ENCODE measurements at regions not wholly inside any gene's neighbourhood (a gene's known extent, or its start where the extent isn't known, plus 50 kb on each side); places are given as distances from the start of the nearest gene placed in this dataset.

DNA sequence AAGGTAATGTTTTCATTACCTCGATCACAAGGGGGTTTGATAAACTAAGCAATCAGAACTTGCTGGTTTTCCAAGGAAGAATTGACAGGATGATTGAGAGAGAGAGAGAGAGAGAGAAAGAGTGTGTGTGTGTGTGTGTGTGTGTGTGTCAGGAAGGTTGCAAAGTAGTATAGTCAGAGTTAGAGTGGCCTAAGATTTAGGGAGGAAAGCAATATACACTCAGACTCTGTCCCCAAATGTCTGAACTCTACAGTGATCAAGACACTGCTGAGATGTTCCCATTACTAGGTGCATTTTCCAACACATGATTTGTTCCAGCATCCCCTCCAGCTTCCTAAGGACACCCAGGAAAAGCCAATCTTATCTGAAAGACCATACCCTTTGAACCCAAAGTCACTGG, 1074.1 kb downstream of the BCL11B start:
- H3K9me3 Mint-ChIP-seq, result no peaks in the 10 kb centered on the region
- no peak for TF ChIP-seq CTCF (conservative IDR thresholded peaks at IDR 0.05)
- H3K27me3 Mint-ChIP-seq (ENCODE audit: insufficient read depth), result peaks cover 3% of the 10 kb centered on the region
- Histone ChIP-seq H3K27ac (ENCODE audit: low read depth, low read length) (no peak overlapping the region), H3K9me3 (ENCODE audit: control insufficient read depth, low read length) (no peaks in the 10 kb centered on the region), H3K4me1 (ENCODE audit: control insufficient read depth, insufficient read depth, low read length) (no peaks in the 10 kb centered on the region), H3K9ac (ENCODE audit: extremely low read depth, low read length, poor library complexity, severe bottlenecking) (no peak overlapping the region), H3K36me3 (ENCODE audit: control insufficient read depth, insufficient read depth, low read length) (no peaks in the 10 kb centered on the region), H3K27me3 (ENCODE audit: control insufficient read depth, insufficient read depth, low read length, poor library complexity, severe bottlenecking) (peaks cover 4% of the 10 kb centered on the region), H3K4me3 (ENCODE audit: low read length) (no peak overlapping the region)
- 80 to 90% methylated on average over 1 of the region's 1 CpG for WGBS, 2 experiments (ENCODE audit: insufficient coverage in 1 of 2, insufficient read length in 1 of 2)
- peaks cover 7% of the 10 kb centered on the region for H3K4me1 Mint-ChIP-seq
- H3K4me3 Mint-ChIP-seq, result no peak overlapping the region
- DNase-seq, result no peak
- no peak overlapping the region for H3K27ac Mint-ChIP-seq
- no peaks in the 10 kb centered on the region for H3K36me3 Mint-ChIP-seq (ENCODE audit: low read depth)

- Histone ChIP-seq H3K4me1 (ENCODE audit: control insufficient read depth, insufficient read depth, low read length) (no peaks in the 10 kb centered on the region), H3K4me3 (ENCODE audit: low read length) (no peak overlapping the region), H3K27me3 (ENCODE audit: control insufficient read depth, insufficient read depth, low read length, poor library complexity, severe bottlenecking) (peaks cover 4% of the 10 kb centered on the region), H3K9ac (ENCODE audit: extremely low read depth, low read length, poor library complexity, severe bottlenecking) (no peak overlapping the region), H3K9me3 (ENCODE audit: control insufficient read depth, low read length) (no peaks in the 10 kb centered on the region), H3K27ac (ENCODE audit: low read depth, low read length) (no peak overlapping the region), H3K36me3 (ENCODE audit: control insufficient read depth, insufficient read depth, low read length) (no peaks in the 10 kb centered on the region)
- H3K27ac Mint-ChIP-seq, result no peak overlapping the region
- no peak for TF ChIP-seq CTCF (conservative IDR thresholded peaks at IDR 0.05)
- no peaks in the 10 kb centered on the region for H3K9me3 Mint-ChIP-seq
- DNase-seq, result no peak
- H3K4me1 Mint-ChIP-seq, result peaks cover 7% of the 10 kb centered on the region
- WGBS, 2 experiments (ENCODE audit: insufficient coverage in 1 of 2, insufficient read length in 1 of 2), result 86 to 97% methylated on average over 6 to 10 of the region's 10 CpGs
- peaks cover 3% of the 10 kb centered on the region for H3K27me3 Mint-ChIP-seq (ENCODE audit: insufficient read depth)
- H3K36me3 Mint-ChIP-seq (ENCODE audit: low read depth), result no peaks in the 10 kb centered on the region
- no peak overlapping the region for H3K4me3 Mint-ChIP-seq
Observed at GRCh38 chr14:98198385-98198784, 1073.6 kb downstream of the BCL11B start.

DNA sequence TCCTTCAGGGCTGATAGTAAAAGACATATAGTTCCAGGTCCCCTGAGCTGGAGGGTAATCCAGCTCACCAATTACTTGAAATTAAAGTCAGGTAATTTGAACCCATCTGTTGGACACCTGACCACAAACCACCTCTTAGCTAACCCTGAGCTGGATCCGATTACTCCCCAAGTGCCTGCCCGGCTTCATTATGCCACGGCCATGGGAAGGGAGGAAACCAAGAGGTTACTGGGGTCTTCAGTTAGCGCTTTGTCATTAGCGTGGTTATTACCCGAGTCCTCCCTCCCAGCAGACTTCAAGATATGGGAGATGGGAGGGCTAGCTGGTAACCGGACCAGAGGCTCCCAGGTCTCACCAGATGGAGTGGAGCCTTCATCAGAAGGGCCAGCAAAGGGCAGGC, 1071.4 kb downstream of the BCL11B start:
- no peak for DNase-seq
- TF ChIP-seq CTCF (conservative IDR thresholded peaks at IDR 0.05), result no peak
- peaks cover 11% of the 10 kb centered on the region for H3K4me1 Mint-ChIP-seq
- Histone ChIP-seq H3K9ac (ENCODE audit: extremely low read depth, low read length, poor library complexity, severe bottlenecking) (no peak overlapping the region), H3K4me3 (ENCODE audit: low read length) (no peak overlapping the region), H3K27me3 (ENCODE audit: control insufficient read depth, insufficient read depth, low read length, poor library complexity, severe bottlenecking) (peaks cover 4% of the 10 kb centered on the region), H3K4me1 (ENCODE audit: control insufficient read depth, insufficient read depth, low read length) (peaks cover 4% of the 10 kb centered on the region), H3K36me3 (ENCODE audit: control insufficient read depth, insufficient read depth, low read length) (no peaks in the 10 kb centered on the region), H3K9me3 (ENCODE audit: control insufficient read depth, low read length) (no peaks in the 10 kb centered on the region), H3K27ac (ENCODE audit: low read depth, low read length) (no peak overlapping the region)
- H3K4me3 Mint-ChIP-seq, result no peak overlapping the region
- no peak overlapping the region for H3K27ac Mint-ChIP-seq
- WGBS, 2 experiments (ENCODE audit: insufficient coverage in 1 of 2, insufficient read length in 1 of 2), result 96 to 100% methylated on average over 2 to 7 of the region's 7 CpGs
- peaks cover 6% of the 10 kb centered on the region for H3K27me3 Mint-ChIP-seq (ENCODE audit: insufficient read depth)
- no peaks in the 10 kb centered on the region for H3K36me3 Mint-ChIP-seq (ENCODE audit: low read depth)
- no peaks in the 10 kb centered on the region for H3K9me3 Mint-ChIP-seq

All from endodermal cell (in vitro differentiated cells).